BE2C (cell line): ENCODE measurements at regions not wholly inside any gene's neighbourhood (a gene's known extent, or its start where the extent isn't known, plus 50 kb on each side); places are given as distances from the start of the nearest gene placed in this dataset.
"Not testable (repeated sequence)": the region's sequence is repeated elsewhere in the genome, so short reads cannot be mapped to it uniquely, and the experiment has no call there.

ENCODE experiments used
- DNase-seq: peaks from one replicate; pipeline ENCODE4 v3.0.0-alpha.2; 2020
- H3K27me3 ChIP-seq: fragments of 250-450 bp; sonication (Bioruptor Pico); 2 replicates; pipeline ENCODE4 v1.5.1; 2020; ENCODE audit warnings: mild to moderate bottlenecking
- H3K36me3 ChIP-seq: fragments of 250-450 bp; sonication (Bioruptor Pico); 2 replicates; pipeline ENCODE4 v1.5.1; 2020; ENCODE audit warnings: mild to moderate bottlenecking
- H3K4me1 ChIP-seq: fragments of 250-450 bp; sonication (Bioruptor Pico); 2 replicates; pipeline ENCODE4 v1.5.1; 2020
- H3K4me3 ChIP-seq: 2 replicates; pipeline ENCODE4 v1.5.1; 2011; ENCODE audit warnings: low read depth, low read length
- H3K9me3 ChIP-seq: fragments of 250-450 bp; sonication (Bioruptor Pico); 2 replicates; pipeline ENCODE4 v1.5.1; 2020
- TF ChIP-seq, protein P1 (sequence below): IDR thresholded peaks from 2 replicates; pipeline ENCODE4 v1.5.1; 2012; ENCODE audit warnings: mild to moderate bottlenecking, low read depth, low read length

- Histone ChIP-seq H3K4me1 (no peaks in the 10 kb centered on the region), H3K9me3 (no peaks in the 10 kb centered on the region), H3K4me3 (no peak overlapping the region), H3K36me3 (no peaks in the 10 kb centered on the region), H3K27me3 (no peaks in the 10 kb centered on the region)
- no peak for DNase-seq
- TF ChIP-seq, protein P1, sequence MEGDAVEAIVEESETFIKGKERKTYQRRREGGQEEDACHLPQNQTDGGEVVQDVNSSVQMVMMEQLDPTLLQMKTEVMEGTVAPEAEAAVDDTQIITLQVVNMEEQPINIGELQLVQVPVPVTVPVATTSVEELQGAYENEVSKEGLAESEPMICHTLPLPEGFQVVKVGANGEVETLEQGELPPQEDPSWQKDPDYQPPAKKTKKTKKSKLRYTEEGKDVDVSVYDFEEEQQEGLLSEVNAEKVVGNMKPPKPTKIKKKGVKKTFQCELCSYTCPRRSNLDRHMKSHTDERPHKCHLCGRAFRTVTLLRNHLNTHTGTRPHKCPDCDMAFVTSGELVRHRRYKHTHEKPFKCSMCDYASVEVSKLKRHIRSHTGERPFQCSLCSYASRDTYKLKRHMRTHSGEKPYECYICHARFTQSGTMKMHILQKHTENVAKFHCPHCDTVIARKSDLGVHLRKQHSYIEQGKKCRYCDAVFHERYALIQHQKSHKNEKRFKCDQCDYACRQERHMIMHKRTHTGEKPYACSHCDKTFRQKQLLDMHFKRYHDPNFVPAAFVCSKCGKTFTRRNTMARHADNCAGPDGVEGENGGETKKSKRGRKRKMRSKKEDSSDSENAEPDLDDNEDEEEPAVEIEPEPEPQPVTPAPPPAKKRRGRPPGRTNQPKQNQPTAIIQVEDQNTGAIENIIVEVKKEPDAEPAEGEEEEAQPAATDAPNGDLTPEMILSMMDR, result no peak
Measured at GRCh38 chr6:168860341-168860740, 393.3 kb downstream of the THBS2 start.

- no peaks in the 10 kb centered on the region for H3K36me3 ChIP-seq
- TF ChIP-seq, protein P1, result no peak
- H3K27me3 ChIP-seq, result no peaks in the 10 kb centered on the region
- DNase-seq, result no peak
- H3K4me1 ChIP-seq, result no peaks in the 10 kb centered on the region
- H3K9me3 ChIP-seq, result no peaks in the 10 kb centered on the region
- H3K4me3 ChIP-seq, result no peak overlapping the region
Measured at GRCh38 chr6:168858926-168859325, 394.7 kb downstream of the THBS2 start.

- H3K4me1 ChIP-seq, result no peaks in the 10 kb centered on the region
- H3K27me3 ChIP-seq, result no peaks in the 10 kb centered on the region
- H3K36me3 ChIP-seq, result no peaks in the 10 kb centered on the region
- TF ChIP-seq, protein P1, result no peak
- no peak overlapping the region for H3K4me3 ChIP-seq
- no peaks in the 10 kb centered on the region for H3K9me3 ChIP-seq
- no peak for DNase-seq
Measured at GRCh38 chr6:168856914-168857313, 396.7 kb downstream of the THBS2 start.

- no peak for DNase-seq
- no peaks in the 10 kb centered on the region for H3K36me3 ChIP-seq
- H3K9me3 ChIP-seq, result no peaks in the 10 kb centered on the region
- no peak overlapping the region for H3K4me3 ChIP-seq
- no peaks in the 10 kb centered on the region for H3K27me3 ChIP-seq
- TF ChIP-seq, protein P1, result no peak
- H3K4me1 ChIP-seq, result no peaks in the 10 kb centered on the region
Measured at GRCh38 chr6:168852376-168852884, 401.2 kb downstream of the THBS2 start.

DNA sequence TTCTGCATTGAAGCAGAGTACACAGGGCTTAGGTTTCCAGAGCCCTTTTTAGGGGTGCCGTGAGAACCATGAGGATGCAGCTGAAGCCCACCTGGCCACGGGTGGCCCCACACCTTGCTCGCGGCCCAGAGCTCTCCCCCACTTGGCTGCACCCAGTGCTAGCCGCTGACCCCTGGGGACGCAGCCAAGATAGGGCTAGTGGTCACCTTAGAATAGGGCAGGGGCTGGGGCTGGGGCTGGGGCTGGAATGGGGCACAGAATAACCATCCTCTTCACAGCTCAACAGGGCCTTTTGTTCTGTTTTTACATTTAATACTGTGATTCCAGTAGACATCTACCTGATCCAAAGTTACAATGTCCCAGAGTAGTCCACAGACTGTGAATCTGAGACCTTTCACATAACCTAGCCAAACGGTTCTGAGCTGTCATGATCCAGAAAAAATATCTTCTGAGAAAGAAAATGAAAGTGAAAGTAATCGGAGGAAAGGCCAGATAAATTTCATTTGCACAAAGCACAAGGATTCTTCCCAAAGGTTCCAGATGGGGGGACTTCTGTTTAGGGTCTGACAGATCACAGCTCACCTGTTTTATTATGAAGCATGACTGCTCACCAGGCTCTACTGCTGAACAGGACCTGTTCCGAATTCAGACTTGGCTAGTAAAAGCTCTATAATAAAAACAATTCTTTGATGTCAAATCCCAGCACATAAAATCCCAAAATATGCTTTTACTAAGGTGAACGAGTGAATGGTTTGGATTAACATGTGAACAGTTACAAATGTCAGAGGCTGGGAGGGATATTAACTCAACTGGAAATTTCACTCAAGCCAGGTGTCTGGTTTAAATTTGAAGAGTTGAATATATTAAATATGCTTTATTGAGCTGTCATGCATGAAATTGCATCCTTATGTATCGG lies 401.9 kb downstream of the THBS2 start:
- Histone ChIP-seq H3K4me1 (no peaks in the 10 kb centered on the region), H3K36me3 (no peaks in the 10 kb centered on the region), H3K27me3 (no peaks in the 10 kb centered on the region), H3K4me3 (no peak overlapping the region; the same call in 1 of the 2 replicates), H3K9me3 (no peaks in the 10 kb centered on the region)
- no peak for DNase-seq
- TF ChIP-seq, protein P1, result no peak

DNA sequence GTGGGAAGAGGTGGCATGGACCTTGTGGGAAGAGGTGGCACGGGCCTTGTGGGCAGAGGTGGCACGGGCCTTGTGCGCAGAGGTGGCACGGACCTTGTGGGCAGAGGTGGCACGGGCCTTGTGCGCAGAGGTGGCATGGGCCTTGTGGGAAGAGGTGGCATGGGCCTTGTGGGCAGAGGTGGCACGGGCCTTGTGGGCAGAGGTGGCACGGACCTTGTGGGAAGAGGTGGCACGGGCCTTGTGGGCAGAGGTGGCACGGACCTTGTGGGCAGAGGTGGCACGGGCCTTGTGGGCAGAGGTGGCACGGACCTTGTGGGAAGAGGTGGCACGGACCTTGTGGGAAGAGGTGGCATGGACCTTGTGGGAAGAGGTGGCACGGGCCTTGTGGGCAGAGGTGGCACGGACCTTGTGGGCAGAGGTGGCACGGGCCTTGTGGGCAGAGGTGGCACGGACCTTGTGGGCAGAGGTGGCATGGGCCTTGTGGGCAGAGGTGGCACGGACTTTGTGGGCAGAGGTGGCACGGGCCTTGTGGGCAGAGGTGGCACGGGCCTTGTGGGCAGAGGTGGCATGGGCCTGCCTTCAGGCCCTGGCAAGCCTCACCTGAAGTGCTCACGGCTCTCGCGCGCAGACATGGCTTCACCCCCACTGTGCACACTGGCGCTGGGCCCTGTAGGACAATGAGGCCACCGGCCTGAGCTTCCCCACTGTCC lies 403.5 kb downstream of the THBS2 start:
- H3K4me3 ChIP-seq, DNase-seq, H3K27me3 ChIP-seq, H3K36me3 ChIP-seq, H3K4me1 ChIP-seq, H3K9me3 ChIP-seq: not testable (repeated sequence)
